SK-N-SH treated with all-trans-retinoic acid at 6 μM for 48 hours (cell line): ENCODE measurements at regions not wholly inside any gene's neighbourhood (a gene's known extent, or its start where the extent isn't known, plus 50 kb on each side); places are given as distances from the start of the nearest gene placed in this dataset.

Experiments
- BACH2 ChIP-seq: fragments of 250-450 bp; sonication (Bioruptor Pico); IDR thresholded peaks from 2 replicates; pipeline ENCODE4 v1.9.0; 2021; ENCODE audit warnings: mild to moderate bottlenecking, borderline replicate concordance
- CSDC2 ChIP-seq: fragments of 250-450 bp; sonication (Bioruptor Pico); IDR thresholded peaks from 2 replicates; pipeline ENCODE4 v1.5.0; 2020; ENCODE audit warnings: mild to moderate bottlenecking, moderate library complexity
- CSRNP3 ChIP-seq: fragments of 250-450 bp; sonication (Bioruptor Pico); IDR thresholded peaks from 2 replicates; pipeline ENCODE4 v1.5.1; 2021; ENCODE audit warnings: mild to moderate bottlenecking, moderate library complexity
- ESRRG ChIP-seq: fragments of 250-450 bp; sonication (Bioruptor Pico); IDR thresholded peaks from 2 replicates; pipeline ENCODE4 v1.6.1; 2021; ENCODE audit warnings: mild to moderate bottlenecking
- OSR1 ChIP-seq: fragments of 250-450 bp; sonication (Bioruptor Pico); IDR thresholded peaks from 2 replicates; pipeline ENCODE4 v1.8.0; 2022; ENCODE audit warnings: moderate library complexity, mild to moderate bottlenecking, inconsistent platforms
- PPARA ChIP-seq: fragments of 250-450 bp; sonication (Bioruptor Pico); IDR thresholded peaks from 2 replicates; pipeline ENCODE4 v1.5.0; 2020; ENCODE audit warnings: mild to moderate bottlenecking, borderline replicate concordance
- TOX ChIP-seq: fragments of 250-450 bp; sonication (Bioruptor Pico); IDR thresholded peaks from 2 replicates; pipeline ENCODE4 v1.8.0; 2021; ENCODE audit warnings: mild to moderate bottlenecking, moderate library complexity, borderline replicate concordance
- ZFP30 ChIP-seq: fragments of 450-650 bp; formaldehyde crosslinking; IDR thresholded peaks from 2 replicates; pipeline ENCODE4 v1.5.0; 2022; ENCODE audit warnings: mild to moderate bottlenecking, moderate library complexity
- ZNF565 ChIP-seq: fragments of 450-650 bp; formaldehyde crosslinking; conservative IDR thresholded peaks from 2 replicates; pipeline ENCODE4 v1.5.0; 2020; ENCODE audit warnings: low read depth, mild to moderate bottlenecking, moderate library complexity
- TF ChIP-seq, protein P1 (sequence below): fragments of 250-450 bp; sonication (Bioruptor Pico); IDR thresholded peaks from 2 replicates; pipeline ENCODE4 v1.8.0; 2020; ENCODE audit warnings: mild to moderate bottlenecking, moderate library complexity, borderline replicate concordance
- TF ChIP-seq, protein P2 (sequence below): fragments of 250-450 bp; sonication (Bioruptor Pico); IDR thresholded peaks from 2 replicates; pipeline ENCODE4 v1.5.1; 2020; ENCODE audit warnings: low read depth, mild to moderate bottlenecking, moderate library complexity

DNA sequence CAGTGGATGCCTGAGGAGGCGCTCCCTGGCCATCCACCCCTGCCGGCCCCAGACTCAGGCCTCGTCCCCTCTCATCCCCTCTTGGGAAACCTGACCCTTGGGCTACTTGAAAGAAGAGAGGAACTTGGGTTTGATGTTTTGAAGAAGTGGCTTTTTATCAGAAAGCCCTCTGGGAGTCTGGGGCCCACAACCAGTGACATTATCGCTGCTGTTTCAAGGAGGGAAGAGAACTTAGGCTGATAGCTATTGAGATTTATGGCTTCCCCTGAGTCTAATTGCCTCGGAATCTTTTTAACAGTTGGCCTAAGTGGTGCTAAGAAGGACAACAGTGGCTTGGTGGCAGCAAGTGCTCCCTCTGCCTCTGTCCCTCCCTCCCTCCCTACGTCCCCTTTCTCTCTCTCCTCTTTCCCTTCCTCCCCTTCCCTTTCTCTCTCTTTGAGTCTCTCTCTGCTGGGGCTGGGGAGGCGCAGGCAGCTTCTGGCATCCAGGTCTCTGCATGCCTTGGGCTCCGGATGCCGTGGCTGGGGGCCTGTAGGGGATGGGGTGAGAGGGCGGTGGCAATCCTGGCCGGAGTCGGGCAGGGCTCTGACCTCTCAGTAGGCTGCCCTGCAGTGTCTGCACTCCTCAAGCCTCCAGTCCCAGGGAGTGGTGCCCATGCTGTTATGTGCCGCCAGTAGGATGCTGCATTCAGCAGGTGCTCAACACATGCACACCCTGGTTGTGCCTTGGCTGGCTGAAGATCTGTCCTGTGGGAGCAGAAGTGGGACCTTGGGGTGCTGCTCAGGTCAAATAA lies 49.6 kb upstream of the RXRA start:
- no peak for TF ChIP-seq BACH2
- TF ChIP-seq CSRNP3 = no peak
- TF ChIP-seq ZFP30 = no peak
- no peak for TF ChIP-seq ZNF565
- TF ChIP-seq PPARA (CRISPR knock-in tag) = no peak
- no peak for TF ChIP-seq CSDC2 (CRISPR knock-in tag)
- TF ChIP-seq, protein P1, sequence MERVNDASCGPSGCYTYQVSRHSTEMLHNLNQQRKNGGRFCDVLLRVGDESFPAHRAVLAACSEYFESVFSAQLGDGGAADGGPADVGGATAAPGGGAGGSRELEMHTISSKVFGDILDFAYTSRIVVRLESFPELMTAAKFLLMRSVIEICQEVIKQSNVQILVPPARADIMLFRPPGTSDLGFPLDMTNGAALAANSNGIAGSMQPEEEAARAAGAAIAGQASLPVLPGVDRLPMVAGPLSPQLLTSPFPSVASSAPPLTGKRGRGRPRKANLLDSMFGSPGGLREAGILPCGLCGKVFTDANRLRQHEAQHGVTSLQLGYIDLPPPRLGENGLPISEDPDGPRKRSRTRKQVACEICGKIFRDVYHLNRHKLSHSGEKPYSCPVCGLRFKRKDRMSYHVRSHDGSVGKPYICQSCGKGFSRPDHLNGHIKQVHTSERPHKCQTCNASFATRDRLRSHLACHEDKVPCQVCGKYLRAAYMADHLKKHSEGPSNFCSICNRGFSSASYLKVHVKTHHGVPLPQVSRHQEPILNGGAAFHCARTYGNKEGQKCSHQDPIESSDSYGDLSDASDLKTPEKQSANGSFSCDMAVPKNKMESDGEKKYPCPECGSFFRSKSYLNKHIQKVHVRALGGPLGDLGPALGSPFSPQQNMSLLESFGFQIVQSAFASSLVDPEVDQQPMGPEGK (CRISPR knock-in tag) = no peak
- no peak for TF ChIP-seq OSR1
- TF ChIP-seq TOX (CRISPR knock-in tag) = no peak
- no peak for TF ChIP-seq ESRRG (CRISPR knock-in tag)
- TF ChIP-seq, protein P2, sequence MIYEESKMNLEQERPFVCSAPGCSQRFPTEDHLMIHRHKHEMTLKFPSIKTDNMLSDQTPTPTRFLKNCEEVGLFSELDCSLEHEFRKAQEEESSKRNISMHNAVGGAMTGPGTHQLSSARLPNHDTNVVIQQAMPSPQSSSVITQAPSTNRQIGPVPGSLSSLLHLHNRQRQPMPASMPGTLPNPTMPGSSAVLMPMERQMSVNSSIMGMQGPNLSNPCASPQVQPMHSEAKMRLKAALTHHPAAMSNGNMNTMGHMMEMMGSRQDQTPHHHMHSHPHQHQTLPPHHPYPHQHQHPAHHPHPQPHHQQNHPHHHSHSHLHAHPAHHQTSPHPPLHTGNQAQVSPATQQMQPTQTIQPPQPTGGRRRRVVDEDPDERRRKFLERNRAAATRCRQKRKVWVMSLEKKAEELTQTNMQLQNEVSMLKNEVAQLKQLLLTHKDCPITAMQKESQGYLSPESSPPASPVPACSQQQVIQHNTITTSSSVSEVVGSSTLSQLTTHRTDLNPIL (CRISPR knock-in tag) = no peak
